ENCODE measurements at regions not wholly inside any gene's neighbourhood (a gene's known extent, or its start where the extent isn't known, plus 50 kb on each side); places are given as distances from the start of the nearest gene placed in this dataset.

DNA sequence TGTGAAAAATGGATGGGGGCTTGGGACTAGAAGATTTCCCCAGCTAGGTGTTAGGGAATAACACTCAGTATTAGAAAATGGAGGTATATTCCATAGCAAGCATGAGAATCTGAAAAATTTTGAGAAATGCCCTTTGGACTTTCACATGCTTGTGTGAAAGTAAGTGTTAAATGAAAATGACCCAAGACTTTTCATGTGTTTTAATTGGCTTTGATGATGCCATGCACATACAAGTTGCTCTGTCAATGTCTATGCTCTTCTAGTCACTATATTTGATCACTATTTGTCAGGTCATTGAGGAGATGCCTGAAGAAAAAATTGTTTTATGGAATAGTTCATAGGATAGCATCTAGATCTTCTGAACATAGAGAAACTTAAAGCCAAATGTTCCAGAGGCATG, 147.6 kb downstream of the SH2D1A start:
- TF ChIP-seq, protein P1, sequence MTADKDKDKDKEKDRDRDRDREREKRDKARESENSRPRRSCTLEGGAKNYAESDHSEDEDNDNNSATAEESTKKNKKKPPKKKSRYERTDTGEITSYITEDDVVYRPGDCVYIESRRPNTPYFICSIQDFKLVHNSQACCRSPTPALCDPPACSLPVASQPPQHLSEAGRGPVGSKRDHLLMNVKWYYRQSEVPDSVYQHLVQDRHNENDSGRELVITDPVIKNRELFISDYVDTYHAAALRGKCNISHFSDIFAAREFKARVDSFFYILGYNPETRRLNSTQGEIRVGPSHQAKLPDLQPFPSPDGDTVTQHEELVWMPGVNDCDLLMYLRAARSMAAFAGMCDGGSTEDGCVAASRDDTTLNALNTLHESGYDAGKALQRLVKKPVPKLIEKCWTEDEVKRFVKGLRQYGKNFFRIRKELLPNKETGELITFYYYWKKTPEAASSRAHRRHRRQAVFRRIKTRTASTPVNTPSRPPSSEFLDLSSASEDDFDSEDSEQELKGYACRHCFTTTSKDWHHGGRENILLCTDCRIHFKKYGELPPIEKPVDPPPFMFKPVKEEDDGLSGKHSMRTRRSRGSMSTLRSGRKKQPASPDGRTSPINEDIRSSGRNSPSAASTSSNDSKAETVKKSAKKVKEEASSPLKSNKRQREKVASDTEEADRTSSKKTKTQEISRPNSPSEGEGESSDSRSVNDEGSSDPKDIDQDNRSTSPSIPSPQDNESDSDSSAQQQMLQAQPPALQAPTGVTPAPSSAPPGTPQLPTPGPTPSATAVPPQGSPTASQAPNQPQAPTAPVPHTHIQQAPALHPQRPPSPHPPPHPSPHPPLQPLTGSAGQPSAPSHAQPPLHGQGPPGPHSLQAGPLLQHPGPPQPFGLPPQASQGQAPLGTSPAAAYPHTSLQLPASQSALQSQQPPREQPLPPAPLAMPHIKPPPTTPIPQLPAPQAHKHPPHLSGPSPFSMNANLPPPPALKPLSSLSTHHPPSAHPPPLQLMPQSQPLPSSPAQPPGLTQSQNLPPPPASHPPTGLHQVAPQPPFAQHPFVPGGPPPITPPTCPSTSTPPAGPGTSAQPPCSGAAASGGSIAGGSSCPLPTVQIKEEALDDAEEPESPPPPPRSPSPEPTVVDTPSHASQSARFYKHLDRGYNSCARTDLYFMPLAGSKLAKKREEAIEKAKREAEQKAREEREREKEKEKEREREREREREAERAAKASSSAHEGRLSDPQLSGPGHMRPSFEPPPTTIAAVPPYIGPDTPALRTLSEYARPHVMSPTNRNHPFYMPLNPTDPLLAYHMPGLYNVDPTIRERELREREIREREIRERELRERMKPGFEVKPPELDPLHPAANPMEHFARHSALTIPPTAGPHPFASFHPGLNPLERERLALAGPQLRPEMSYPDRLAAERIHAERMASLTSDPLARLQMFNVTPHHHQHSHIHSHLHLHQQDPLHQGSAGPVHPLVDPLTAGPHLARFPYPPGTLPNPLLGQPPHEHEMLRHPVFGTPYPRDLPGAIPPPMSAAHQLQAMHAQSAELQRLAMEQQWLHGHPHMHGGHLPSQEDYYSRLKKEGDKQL (CRISPR knock-in tag; IDR thresholded peaks at IDR 0.05; ENCODE audit: borderline replicate concordance) = no peak
- TF ChIP-seq TCF7L2 (IDR thresholded peaks at IDR 0.05; ENCODE audit: low read depth, low read length) (no peak), NFRKB (IDR thresholded peaks at IDR 0.05; ENCODE audit: low read depth) (no peak), CHD4 (IDR thresholded peaks at IDR 0.05; ENCODE audit: insufficient read depth, insufficient replicate concordance, low read depth, low read length, poor library complexity, severe bottlenecking) (no peak), ZNF121 (CRISPR knock-in tag; conservative IDR thresholded peaks at IDR 0.05) (no peak)

Data from K562 (cell line).